ENCODE measurements at regions not wholly inside any gene's neighbourhood (a gene's known extent, or its start where the extent isn't known, plus 50 kb on each side); places are given as distances from the start of the nearest gene placed in this dataset.

DNA sequence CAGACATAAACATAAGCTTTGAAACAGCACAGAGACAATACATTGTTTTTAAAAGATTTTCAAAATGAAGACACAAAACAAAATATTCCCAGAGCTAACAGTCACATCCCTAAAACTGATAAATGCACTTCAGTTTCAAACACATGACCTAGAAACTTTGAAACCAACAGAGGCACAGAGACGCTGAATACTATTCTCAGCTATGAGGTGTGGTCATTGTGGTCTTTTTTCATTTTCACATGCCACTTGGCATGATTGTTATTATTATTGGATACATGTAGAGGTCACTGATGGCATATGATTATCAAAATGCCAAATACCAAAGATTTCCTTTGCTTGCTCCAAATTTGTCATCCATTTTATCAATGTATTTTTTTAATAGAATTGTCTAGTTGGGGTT, 306.9 kb downstream of the QKI start:
- intact Hi-C loops (cut with DNase I; ENCODE audit: low total_unique reads) = no loop called here
- in situ Hi-C loops (cut with MboI; ENCODE audit: low sequenced_read_pairs in 4 of 4) = loop anchor here in 3 of 4 donors (25.0 kb wide), 3 partner anchors 259 to 391 kb away; no protein-coding TSS in a partner anchor

DNA sequence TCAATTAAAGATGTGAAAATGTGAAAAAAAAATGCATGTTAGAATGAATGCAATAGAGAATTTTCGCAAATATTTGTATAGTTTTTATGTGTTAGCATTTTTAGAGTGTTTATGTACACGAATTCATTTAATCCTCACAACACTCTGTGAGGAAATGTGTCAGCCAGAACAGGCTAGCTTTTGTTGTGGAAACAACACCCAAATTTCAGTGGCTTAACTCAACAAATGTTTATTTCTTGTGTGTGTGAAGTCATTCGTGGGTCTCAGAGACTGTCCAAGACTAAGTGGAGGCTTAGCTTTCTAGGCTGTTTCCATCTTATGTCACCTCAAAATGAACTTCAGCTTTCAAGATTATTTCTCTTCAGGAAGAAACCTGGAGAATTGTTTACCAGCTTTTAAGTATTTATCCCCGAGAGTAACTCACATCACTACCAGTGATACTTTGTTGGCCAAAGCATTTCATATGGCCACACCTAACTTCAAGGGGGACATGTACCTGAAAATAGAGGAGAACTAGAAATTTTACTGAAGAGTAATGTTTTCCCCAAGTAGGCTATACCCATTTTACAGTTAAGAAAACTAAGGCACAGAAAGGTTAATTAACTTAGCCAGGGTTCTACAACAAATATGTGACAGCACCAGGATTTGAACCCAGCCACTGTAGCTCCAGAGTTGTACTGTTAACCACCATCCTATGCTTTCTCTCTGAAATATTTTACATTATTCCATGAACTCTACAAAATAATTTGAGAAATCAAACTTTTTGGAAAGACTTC, 306.1 kb downstream of the QKI start:
- intact Hi-C loops (cut with DNase I; ENCODE audit: low total_unique reads) (no loop called here), in situ Hi-C loops (cut with MboI; ENCODE audit: low sequenced_read_pairs in 4 of 4) (loop anchor here in 3 of 4 donors (25.0 kb wide), 3 partner anchors 258 to 392 kb away; no protein-coding TSS in a partner anchor)
- H3K4me3 ChIP-seq = no peak overlapping the region
- ATAC-seq = no peak
- no peaks in the 10 kb centered on the region for H3K36me3 ChIP-seq
- H3K9me3 ChIP-seq = no peaks in the 10 kb centered on the region
- no peak for DNase-seq
- H3K27ac ChIP-seq = peak overlapping the region in 3 of 4 donors; percentile 24 to 43 (median 25)
- no peaks in the 10 kb centered on the region for H3K27me3 ChIP-seq
- TF ChIP-seq, protein P1, sequence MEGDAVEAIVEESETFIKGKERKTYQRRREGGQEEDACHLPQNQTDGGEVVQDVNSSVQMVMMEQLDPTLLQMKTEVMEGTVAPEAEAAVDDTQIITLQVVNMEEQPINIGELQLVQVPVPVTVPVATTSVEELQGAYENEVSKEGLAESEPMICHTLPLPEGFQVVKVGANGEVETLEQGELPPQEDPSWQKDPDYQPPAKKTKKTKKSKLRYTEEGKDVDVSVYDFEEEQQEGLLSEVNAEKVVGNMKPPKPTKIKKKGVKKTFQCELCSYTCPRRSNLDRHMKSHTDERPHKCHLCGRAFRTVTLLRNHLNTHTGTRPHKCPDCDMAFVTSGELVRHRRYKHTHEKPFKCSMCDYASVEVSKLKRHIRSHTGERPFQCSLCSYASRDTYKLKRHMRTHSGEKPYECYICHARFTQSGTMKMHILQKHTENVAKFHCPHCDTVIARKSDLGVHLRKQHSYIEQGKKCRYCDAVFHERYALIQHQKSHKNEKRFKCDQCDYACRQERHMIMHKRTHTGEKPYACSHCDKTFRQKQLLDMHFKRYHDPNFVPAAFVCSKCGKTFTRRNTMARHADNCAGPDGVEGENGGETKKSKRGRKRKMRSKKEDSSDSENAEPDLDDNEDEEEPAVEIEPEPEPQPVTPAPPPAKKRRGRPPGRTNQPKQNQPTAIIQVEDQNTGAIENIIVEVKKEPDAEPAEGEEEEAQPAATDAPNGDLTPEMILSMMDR (IDR thresholded peaks at IDR 0.05 in 4 of 5, conservative IDR thresholded peaks at IDR 0.05 in 1 of 5) = no peak
- TF ChIP-seq POLR2A (IDR thresholded peaks at IDR 0.05) = no peak
- peaks cover 5 to 10% of the 10 kb centered on the region in 2 donors for H3K4me1 ChIP-seq

More for the DNA sequence above, 306.9 kb downstream of the QKI start:
- Histone ChIP-seq H3K9me3 (no peaks in the 10 kb centered on the region), H3K27ac (no peak overlapping the region), H3K4me3 (no peak overlapping the region), H3K36me3 (no peaks in the 10 kb centered on the region), H3K4me1 (peaks cover 5 to 10% of the 10 kb centered on the region in 2 donors), H3K27me3 (no peaks in the 10 kb centered on the region)
- DNase-seq (no peak), ATAC-seq (no peak)
- no peak for TF ChIP-seq POLR2A (IDR thresholded peaks at IDR 0.05)
- TF ChIP-seq, protein P1 (IDR thresholded peaks at IDR 0.05 in 4 of 5, conservative IDR thresholded peaks at IDR 0.05 in 1 of 5) = no peak

DNA sequence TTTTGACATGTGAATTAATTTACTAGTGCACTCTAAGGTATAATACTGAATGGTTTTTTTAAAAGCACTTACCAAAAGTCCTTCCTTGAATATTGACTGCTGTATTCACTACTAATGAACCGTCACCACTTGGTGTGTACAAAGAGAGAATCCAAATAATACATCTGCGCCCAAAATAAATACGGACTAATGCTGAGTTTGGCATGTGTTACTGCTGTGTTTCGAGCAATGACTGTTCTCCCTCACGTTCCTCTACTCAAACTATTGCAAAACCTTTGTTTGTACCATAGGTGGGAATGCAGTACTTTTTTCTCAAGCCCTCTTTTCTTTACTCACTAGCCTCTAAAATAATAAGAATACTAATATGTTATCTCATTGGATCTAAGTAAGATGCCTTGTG, 305.5 kb downstream of the QKI start:
- ATAC-seq (peak; percentile 91 to 95), DNase-seq (no peak)
- in situ Hi-C loops (cut with MboI; ENCODE audit: low sequenced_read_pairs in 4 of 4) (loop anchor here in 3 of 4 donors (25.0 kb wide), 3 partner anchors 258 to 392 kb away; no protein-coding TSS in a partner anchor), intact Hi-C loops (cut with DNase I; ENCODE audit: low total_unique reads) (no loop called here)
- TF ChIP-seq, protein P1 (IDR thresholded peaks at IDR 0.05 in 4 of 5, conservative IDR thresholded peaks at IDR 0.05 in 1 of 5) = no peak
- TF ChIP-seq POLR2A (IDR thresholded peaks at IDR 0.05) = no peak
- H3K27me3 ChIP-seq = no peaks in the 10 kb centered on the region
- H3K4me3 ChIP-seq = no peak overlapping the region
- H3K4me1 ChIP-seq = peaks cover 5 to 10% of the 10 kb centered on the region in 2 donors
- peak overlapping the region in 3 of 4 donors; percentile 24 to 43 (median 25) for H3K27ac ChIP-seq
- no peaks in the 10 kb centered on the region for H3K36me3 ChIP-seq
- no peaks in the 10 kb centered on the region for H3K9me3 ChIP-seq

DNA sequence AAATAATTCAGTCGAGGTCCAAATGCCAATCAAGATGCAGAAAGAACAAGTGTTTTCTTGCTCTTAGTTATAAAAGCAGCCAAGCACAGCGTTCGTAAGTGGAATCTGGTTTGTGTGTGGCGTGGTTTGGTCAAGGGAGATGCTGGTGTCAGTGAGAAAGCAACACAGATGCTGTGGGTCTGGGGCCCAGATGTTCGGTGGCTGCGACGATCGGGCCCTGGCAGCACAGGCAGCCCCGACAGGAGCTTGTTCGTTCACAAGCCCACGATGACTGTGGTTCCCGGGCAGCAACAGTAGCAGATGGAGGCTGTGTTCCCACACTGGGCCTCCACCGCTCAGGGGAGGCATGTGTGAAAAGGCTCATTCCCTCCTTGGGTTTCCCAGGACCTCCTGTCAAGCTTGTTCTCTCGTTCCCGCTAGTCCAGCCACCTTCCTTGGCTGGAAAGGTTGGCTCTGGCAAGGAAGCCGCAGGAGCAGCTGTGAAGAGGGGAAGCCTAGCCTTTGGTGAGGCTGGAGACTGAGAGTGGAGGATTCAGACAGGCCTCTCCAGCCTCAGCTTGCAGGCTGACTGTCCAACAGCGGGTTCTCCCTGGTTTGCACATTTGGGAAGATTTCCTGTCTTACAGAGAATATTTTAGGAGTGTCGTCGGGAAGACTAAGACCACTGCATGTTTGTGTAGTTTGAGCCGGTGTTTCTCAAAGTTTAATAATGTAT, 304.7 kb downstream of the QKI start:
- Histone ChIP-seq H3K27ac (no peak overlapping the region), H3K36me3 (no peaks in the 10 kb centered on the region), H3K4me3 (no peak overlapping the region), H3K27me3 (no peaks in the 10 kb centered on the region), H3K9me3 (no peaks in the 10 kb centered on the region), H3K4me1 (peaks cover 5 to 10% of the 10 kb centered on the region in 2 donors)
- TF ChIP-seq, protein P1 (IDR thresholded peaks at IDR 0.05 in 4 of 5, conservative IDR thresholded peaks at IDR 0.05 in 1 of 5) = no peak
- TF ChIP-seq POLR2A (IDR thresholded peaks at IDR 0.05) = no peak
- in situ Hi-C loops (cut with MboI; ENCODE audit: low sequenced_read_pairs in 4 of 4) = loop anchor here in 3 of 4 donors (10.0 to 25.0 kb wide), 4 partner anchors 236 to 393 kb away; no protein-coding TSS in a partner anchor
- ATAC-seq (no peak), DNase-seq (no peak)
- intact Hi-C loops (cut with DNase I; ENCODE audit: low total_unique reads) = loop anchor here (10.0 kb wide), 1 partner anchor 384 kb away; no protein-coding TSS in a partner anchor

All from gastrocnemius medialis (tissue), 4 donors.